Liver (tissue), 8 donors: ENCODE measurements at regions not wholly inside any gene's neighbourhood (a gene's known extent, or its start where the extent isn't known, plus 50 kb on each side); places are given as distances from the start of the nearest gene placed in this dataset.

ENCODE experiments used
- DNase-seq: peaks from one replicate; pipeline ENCODE4 v3.0.0-alpha.2; 2017; ENCODE audit warnings: low spot score
- H3K27ac ChIP-seq, 2 donors: one replicate each; pipeline ENCODE4 v1.7.0; 2013; ENCODE audit warnings: inconsistent platforms in 2 of 2, low read length in 2 of 2, control low read depth in 1 of 2, low read depth in 1 of 2, mild to moderate bottlenecking in 1 of 2
- H3K27me3 ChIP-seq, 4 donors: one replicate each; pipeline versions ENCODE4 v1.6.1 to v1.7.0; 2013; ENCODE audit warnings: low read length in 3 of 4, inconsistent platforms in 1 of 4, mild to moderate bottlenecking in 1 of 4, moderate library complexity in 1 of 4; ENCODE audit not compliant: control insufficient read depth in 4 of 4, insufficient read depth in 4 of 4
- H3K36me3 ChIP-seq, 4 donors: one replicate each; pipeline versions ENCODE4 v1.6.1 to v1.7.0; 2013; ENCODE audit warnings: low read length in 3 of 4, mild to moderate bottlenecking in 3 of 4, low read depth in 1 of 4, moderate library complexity in 1 of 4; ENCODE audit not compliant: control insufficient read depth in 4 of 4, insufficient read depth in 3 of 4
- H3K4me1 ChIP-seq, 4 donors: one replicate each; pipeline versions ENCODE4 v1.6.1 to v1.7.0; 2013; ENCODE audit warnings: low read length in 3 of 4, mild to moderate bottlenecking in 3 of 4, moderate library complexity in 1 of 4; ENCODE audit not compliant: control insufficient read depth in 4 of 4, insufficient read depth in 4 of 4
- H3K4me3 ChIP-seq, 3 donors: one replicate each; pipeline versions ENCODE4 v1.6.1 to v1.7.0; 2013; ENCODE audit warnings: low read length in 3 of 3, control low read depth in 1 of 3, low read depth in 1 of 3, mild to moderate bottlenecking in 1 of 3
- H3K9ac ChIP-seq, 2 donors: one replicate each; pipeline ENCODE4 v1.7.0; 2013; ENCODE audit warnings: low read length in 2 of 2, mild to moderate bottlenecking in 2 of 2, moderate library complexity in 2 of 2, control low read depth in 1 of 2, low read depth in 1 of 2
- H3K9me3 ChIP-seq, 4 donors: one replicate each; pipeline versions ENCODE4 v1.6.1 to v1.7.0; 2013; ENCODE audit warnings: low read length in 3 of 4; ENCODE audit not compliant: control insufficient read depth in 4 of 4
- CTCF ChIP-seq: fragments of 150-350 bp; IDR thresholded peaks from 2 replicates; pipeline ENCODE4 v1.5.1; 2017; ENCODE audit warnings: improper control_type of control experiment, low read depth, low read length; ENCODE audit not compliant: missing input control
- FOXA2 ChIP-seq: IDR thresholded peaks from 2 replicates; pipeline ENCODE4 v1.6.1; 2016; ENCODE audit warnings: antibody characterized with exemption
- JUND ChIP-seq, 2 donors: IDR thresholded peaks; 2 replicates each; pipeline ENCODE4 v1.6.1; 2016; ENCODE audit warnings: antibody characterized with exemption in 2 of 2
- WGBS: extraction: QIAGEN DNeasy Blood & Tissue Kit; methylation state at CpG from one replicate; pipeline ENCODE4 v1.1.7; 2013; 5-methylcytosine and 5-hydroxymethylcytosine counted together
- TF ChIP-seq, protein P1 (sequence below): IDR thresholded peaks from 2 replicates; pipeline ENCODE4 v1.6.1; 2016; ENCODE audit warnings: antibody characterized with exemption, mild to moderate bottlenecking
- TF ChIP-seq, protein P2 (sequence below): IDR thresholded peaks from 2 replicates; pipeline ENCODE4 v1.6.1; 2016; ENCODE audit warnings: antibody characterized with exemption
- donor health status: healthy.
- donor health status: healthy.
- donor health status: healthy.
- donor health status: healthy.
- donor health status: healthy.

- 67% methylated on average over 4 of the region's 4 CpGs for WGBS
- H3K9ac ChIP-seq = no peak overlapping the region
- H3K4me3 ChIP-seq = no peak overlapping the region
- no peak overlapping the region for H3K27ac ChIP-seq
- peaks cover 0 to 6% (median under 1%) of the 10 kb centered on the region in 4 donors for H3K9me3 ChIP-seq
- DNase-seq = no peak
- peaks cover 0 to 8% (median 3%) of the 10 kb centered on the region in 4 donors for H3K27me3 ChIP-seq
- no peaks in the 10 kb centered on the region for H3K4me1 ChIP-seq
- TF ChIP-seq CTCF = no peak
- H3K36me3 ChIP-seq = no peaks in the 10 kb centered on the region
Measured at GRCh38 chr20:57025666-57026224, 240.7 kb downstream of the BMP7 start.

- DNase-seq = no peak
- H3K4me3 ChIP-seq = no peak overlapping the region
- H3K4me1 ChIP-seq = no peaks in the 10 kb centered on the region
- H3K27me3 ChIP-seq = peaks cover 0 to 10% (median 4%) of the 10 kb centered on the region in 4 donors
- peaks cover 0 to 6% (median under 1%) of the 10 kb centered on the region in 4 donors for H3K9me3 ChIP-seq
- no peak overlapping the region for H3K9ac ChIP-seq
- no peaks in the 10 kb centered on the region for H3K36me3 ChIP-seq
- TF ChIP-seq JUND (IDR thresholded peaks at IDR 0.05) = no peak
- WGBS = 49% methylated on average over 5 of the region's 5 CpGs
- H3K27ac ChIP-seq = no peak overlapping the region
Measured at GRCh38 chr20:57027777-57028176, 238.7 kb downstream of the BMP7 start.

DNA sequence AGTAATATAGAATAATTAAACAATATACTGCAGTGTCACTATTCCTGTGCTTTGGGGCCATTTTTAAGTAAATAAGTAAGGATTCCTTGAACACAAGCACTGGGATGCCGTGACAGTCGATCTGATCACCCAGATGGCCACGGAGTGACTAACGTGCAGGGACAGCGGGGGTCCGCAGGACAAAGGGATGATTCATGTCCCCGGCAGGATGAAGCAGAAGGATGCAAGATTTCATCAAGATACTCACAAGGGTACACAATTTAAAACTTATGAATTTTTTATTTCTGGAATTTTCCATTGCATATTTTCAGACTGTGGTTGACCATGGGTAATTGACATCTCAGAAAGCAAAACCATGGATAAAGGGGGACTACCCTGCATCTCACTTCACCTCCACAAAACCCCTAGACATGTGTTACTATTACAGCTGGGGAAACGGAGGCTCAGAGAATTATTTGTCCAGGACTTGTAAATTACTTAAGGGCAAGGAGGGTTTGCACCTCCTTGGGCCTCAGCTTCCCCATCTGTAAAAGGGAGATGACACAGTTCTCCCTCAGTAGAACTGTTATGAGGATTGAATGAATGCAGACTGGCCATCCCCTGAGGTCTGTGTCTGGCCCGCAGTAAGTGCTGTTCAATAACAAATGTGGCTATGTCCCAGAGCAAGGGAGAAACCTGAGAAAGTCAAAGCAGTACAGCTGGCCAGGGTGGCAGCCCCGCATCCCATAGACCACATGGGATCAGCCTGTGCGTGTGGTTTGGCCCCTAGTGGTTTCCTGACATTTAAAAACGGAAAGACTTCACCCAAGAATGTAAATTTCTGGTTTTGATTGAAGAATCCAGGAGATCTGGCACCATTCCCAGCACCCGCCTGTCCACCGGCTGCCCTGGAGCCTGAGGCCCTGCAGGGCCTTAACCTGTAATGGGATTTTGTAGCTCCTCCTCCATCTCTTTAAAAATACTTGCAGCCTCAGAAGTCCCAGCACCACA lies 235.5 kb downstream of the BMP7 start:
- WGBS = 73% methylated on average over 14 of the region's 14 CpGs

More for the DNA sequence above, 235.5 kb downstream of the BMP7 start:
- Histone ChIP-seq H3K27ac (no peak overlapping the region), H3K36me3 (no peaks in the 10 kb centered on the region), H3K9me3 (peaks cover 3 to 8% (median 4%) of the 10 kb centered on the region in 4 donors), H3K4me3 (no peak overlapping the region), H3K4me1 (no peaks in the 10 kb centered on the region), H3K9ac (no peak overlapping the region), H3K27me3 (peaks cover 0 to 18% (median 4%) of the 10 kb centered on the region in 4 donors)
- DNase-seq = no peak
- TF ChIP-seq, protein P1, sequence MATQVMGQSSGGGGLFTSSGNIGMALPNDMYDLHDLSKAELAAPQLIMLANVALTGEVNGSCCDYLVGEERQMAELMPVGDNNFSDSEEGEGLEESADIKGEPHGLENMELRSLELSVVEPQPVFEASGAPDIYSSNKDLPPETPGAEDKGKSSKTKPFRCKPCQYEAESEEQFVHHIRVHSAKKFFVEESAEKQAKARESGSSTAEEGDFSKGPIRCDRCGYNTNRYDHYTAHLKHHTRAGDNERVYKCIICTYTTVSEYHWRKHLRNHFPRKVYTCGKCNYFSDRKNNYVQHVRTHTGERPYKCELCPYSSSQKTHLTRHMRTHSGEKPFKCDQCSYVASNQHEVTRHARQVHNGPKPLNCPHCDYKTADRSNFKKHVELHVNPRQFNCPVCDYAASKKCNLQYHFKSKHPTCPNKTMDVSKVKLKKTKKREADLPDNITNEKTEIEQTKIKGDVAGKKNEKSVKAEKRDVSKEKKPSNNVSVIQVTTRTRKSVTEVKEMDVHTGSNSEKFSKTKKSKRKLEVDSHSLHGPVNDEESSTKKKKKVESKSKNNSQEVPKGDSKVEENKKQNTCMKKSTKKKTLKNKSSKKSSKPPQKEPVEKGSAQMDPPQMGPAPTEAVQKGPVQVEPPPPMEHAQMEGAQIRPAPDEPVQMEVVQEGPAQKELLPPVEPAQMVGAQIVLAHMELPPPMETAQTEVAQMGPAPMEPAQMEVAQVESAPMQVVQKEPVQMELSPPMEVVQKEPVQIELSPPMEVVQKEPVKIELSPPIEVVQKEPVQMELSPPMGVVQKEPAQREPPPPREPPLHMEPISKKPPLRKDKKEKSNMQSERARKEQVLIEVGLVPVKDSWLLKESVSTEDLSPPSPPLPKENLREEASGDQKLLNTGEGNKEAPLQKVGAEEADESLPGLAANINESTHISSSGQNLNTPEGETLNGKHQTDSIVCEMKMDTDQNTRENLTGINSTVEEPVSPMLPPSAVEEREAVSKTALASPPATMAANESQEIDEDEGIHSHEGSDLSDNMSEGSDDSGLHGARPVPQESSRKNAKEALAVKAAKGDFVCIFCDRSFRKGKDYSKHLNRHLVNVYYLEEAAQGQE = no peak
- TF ChIP-seq, protein P2, sequence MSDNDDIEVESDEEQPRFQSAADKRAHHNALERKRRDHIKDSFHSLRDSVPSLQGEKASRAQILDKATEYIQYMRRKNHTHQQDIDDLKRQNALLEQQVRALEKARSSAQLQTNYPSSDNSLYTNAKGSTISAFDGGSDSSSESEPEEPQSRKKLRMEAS = no peak
- no peak for TF ChIP-seq FOXA2
